Pancreas (tissue), 10 donors: ENCODE measurements at regions not wholly inside any gene's neighbourhood (a gene's known extent, or its start where the extent isn't known, plus 50 kb on each side); places are given as distances from the start of the nearest gene placed in this dataset.
A peak's percentile ranks its signal among the peaks of the same experiment; 100 is the strongest.

ENCODE experiments used
- ATAC-seq, 4 donors: fragments of 200-7000 bp; cut with Tn5 transposase; one replicate each; pipeline versions ENCODE4 v1.8.0 to v1.9.1; 2020; ENCODE audit warnings: mild to moderate bottlenecking in 4 of 4, moderate library complexity in 4 of 4
- DNase-seq, 6 donors: peaks; one replicate each; pipeline ENCODE4 v3.0.0-alpha.2; 2020
- FAIRE-seq: peaks from 2 replicates; lab custom pipeline; 2012; peaks lifted over from hg19 to GRCh38; lab: Jason Lieb, UNC
- H3K27ac ChIP-seq, 4 donors: fragments of 200-600 bp; sonication (generic); 1 replicate in 3 of 4; 2 replicates in 1 of 4; pipeline versions ENCODE4 v1.5.0 to v1.8.0; 2020
- H3K27me3 ChIP-seq, 4 donors: fragments of 200-600 bp; one replicate each; pipeline ENCODE4 v1.8.0; 2021
- H3K36me3 ChIP-seq, 3 donors: fragments of 200-600 bp; sonication (generic) in 1 of 3; one replicate each; pipeline versions ENCODE4 v1.5.0 to v1.8.0; 2020 to 2021
- H3K4me1 ChIP-seq, 3 donors: fragments of 200-600 bp; one replicate each; pipeline ENCODE4 v1.8.0; 2021
- H3K4me3 ChIP-seq, 4 donors: fragments of 200-600 bp; sonication (generic) in 2 of 4; one replicate each; pipeline versions ENCODE4 v1.5.0 to v1.8.0; 2020 to 2021
- H3K9me3 ChIP-seq, 4 donors: fragments of 200-600 bp; one replicate each; pipeline ENCODE4 v1.8.0; 2021
- CTCF ChIP-seq, 4 donors: fragments of 200-600 bp; sonication (generic) in 3 of 4; IDR thresholded peaks; one replicate each; pipeline versions ENCODE4 v1.5.0 to v1.8.0; 2021; ENCODE audit warnings: antibody characterized with exemption in 4 of 4
- WGBS, 2 donors: extraction: QIAGEN DNeasy Blood & Tissue Kit; methylation state at CpG; one replicate each; pipeline ENCODE4 v1.1.7; 2013; 5-methylcytosine and 5-hydroxymethylcytosine counted together
- intact Hi-C, 3 donors: fragments of 100-400 bp; cut with DNase I; formaldehyde crosslinking; loops; one replicate each; pipeline versions ENCODE4 v1.11.1 to v1.14.2; 2022
- donor health status: healthy with polysubstance abuse.
- donor health status: DM: no; HTN: no; CAD: no; lungs with moderate emphysema.
- donor health status: DM: no; HTN: no; CAD: no.
- donor health status: control.
- donor health status: control.
- donor health status: Bipolar disorder and iron deficiency.
- donor health status: DM: yes; HTN: yes; CAD: no.
- donor health status: DM: no; HTN: no; CAD: no.
- donor health status: DM: no; HTN: no; CAD: no.
- donor health status: DM: yes; HTN: yes; CAD: no.

- DNase-seq (no peak), FAIRE-seq (no peak), ATAC-seq (no peak)
- H3K27me3 ChIP-seq = peaks cover 0 to 4% (median 0%) of the 10 kb centered on the region in 4 donors
- intact Hi-C loops = no loop called here
- no peak overlapping the region for H3K27ac ChIP-seq
- no peaks in the 10 kb centered on the region for H3K4me1 ChIP-seq
- H3K4me3 ChIP-seq = no peak overlapping the region
- peak in 1 of 4 donors; percentile 9 for TF ChIP-seq CTCF (IDR thresholded peaks at IDR 0.05)
- H3K36me3 ChIP-seq = no peaks in the 10 kb centered on the region
- 34 to 35% methylated on average over 8 of the region's 8 CpGs for WGBS, 2 donors
- H3K9me3 ChIP-seq = no peaks in the 10 kb centered on the region
These were observed 372.9 kb upstream of the TMEM132C start for GRCh38 chr12:127893895-127894609.

- H3K36me3 ChIP-seq = no peaks in the 10 kb centered on the region
- TF ChIP-seq CTCF (IDR thresholded peaks at IDR 0.05) = no peak
- ATAC-seq = no peak
- no peaks in the 10 kb centered on the region for H3K27me3 ChIP-seq
- FAIRE-seq = no peak
- no peaks in the 10 kb centered on the region for H3K9me3 ChIP-seq
- H3K4me3 ChIP-seq = no peak overlapping the region
- no peak overlapping the region for H3K27ac ChIP-seq
- intact Hi-C loops = no loop called here
- H3K4me1 ChIP-seq = no peaks in the 10 kb centered on the region
- DNase-seq = no peak
- WGBS, 2 donors = 31 to 34% methylated on average over 4 of the region's 4 CpGs
These were observed 370.3 kb upstream of the TMEM132C start for GRCh38 chr12:127896661-127897060.

- H3K27ac ChIP-seq = no peak overlapping the region
- ATAC-seq (no peak), DNase-seq (no peak), FAIRE-seq (no peak)
- no peaks in the 10 kb centered on the region for H3K36me3 ChIP-seq
- H3K9me3 ChIP-seq = no peaks in the 10 kb centered on the region
- no peaks in the 10 kb centered on the region for H3K27me3 ChIP-seq
- no peak overlapping the region for H3K4me3 ChIP-seq
- no peaks in the 10 kb centered on the region for H3K4me1 ChIP-seq
- intact Hi-C loops = no loop called here
- 69 to 81% methylated on average over 14 of the region's 14 CpGs for WGBS, 2 donors
- no peak for TF ChIP-seq CTCF (IDR thresholded peaks at IDR 0.05)
These were observed 368.4 kb upstream of the TMEM132C start for GRCh38 chr12:127898616-127899015.

DNA sequence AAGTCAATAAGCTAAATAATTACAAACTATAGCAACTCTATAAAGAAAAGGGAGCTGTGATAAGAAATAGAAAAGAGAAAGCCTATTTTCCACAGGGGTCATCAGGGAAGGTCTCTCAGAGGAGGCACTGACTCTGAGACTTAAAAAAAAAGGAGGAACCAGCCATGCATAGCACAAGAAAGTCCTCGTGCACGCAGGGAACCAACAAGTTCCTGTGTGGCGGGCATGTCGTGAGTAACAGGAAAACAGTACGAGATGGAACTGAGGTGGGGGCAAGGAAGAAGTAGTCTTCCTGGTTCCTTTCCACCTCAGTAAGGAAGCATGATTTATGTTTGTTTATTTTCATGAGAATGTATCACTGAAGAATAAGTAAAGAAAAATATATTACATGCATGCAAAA is 367.0 kb upstream of the TMEM132C start:
- H3K36me3 ChIP-seq = no peaks in the 10 kb centered on the region
- no peak overlapping the region for H3K4me3 ChIP-seq
- no peaks in the 10 kb centered on the region for H3K27me3 ChIP-seq
- TF ChIP-seq CTCF (IDR thresholded peaks at IDR 0.05) = no peak
- no peaks in the 10 kb centered on the region for H3K4me1 ChIP-seq
- FAIRE-seq (no peak), DNase-seq (no peak), ATAC-seq (no peak)
- H3K27ac ChIP-seq = no peak overlapping the region
- no peaks in the 10 kb centered on the region for H3K9me3 ChIP-seq
- 37 to 46% methylated on average over 5 of the region's 5 CpGs for WGBS, 2 donors
- intact Hi-C loops = no loop called here

DNA sequence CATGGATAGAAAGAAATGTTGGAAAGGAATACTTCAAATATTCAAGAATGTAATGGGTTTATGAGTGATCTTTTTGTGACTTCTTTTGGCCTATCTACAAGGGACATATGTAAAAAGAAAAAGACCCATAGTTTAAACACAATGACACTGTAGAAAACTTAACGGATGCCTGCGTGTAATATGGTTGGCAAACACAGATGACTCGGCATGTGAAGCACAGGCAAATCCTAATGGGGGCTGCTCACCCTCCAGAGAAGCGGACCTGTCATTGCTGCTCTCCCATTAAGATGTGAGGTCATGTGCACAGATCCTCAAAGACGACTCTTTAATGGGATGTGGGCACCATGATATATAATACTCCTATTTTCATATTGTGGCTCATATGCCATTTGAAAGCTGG is 366.6 kb upstream of the TMEM132C start:
- intact Hi-C loops = no loop called here
- Histone ChIP-seq H3K9me3 (no peaks in the 10 kb centered on the region), H3K4me1 (no peaks in the 10 kb centered on the region), H3K27ac (no peak overlapping the region), H3K4me3 (no peak overlapping the region), H3K36me3 (no peaks in the 10 kb centered on the region), H3K27me3 (no peaks in the 10 kb centered on the region)
- 47 to 64% methylated on average over 5 of the region's 5 CpGs for WGBS, 2 donors
- TF ChIP-seq CTCF (IDR thresholded peaks at IDR 0.05) = no peak
- no peak for DNase-seq
- ATAC-seq = no peak
- FAIRE-seq = no peak
